HCT116 (cell line): ENCODE measurements at regions not wholly inside any gene's neighbourhood (a gene's known extent, or its start where the extent isn't known, plus 50 kb on each side); places are given as distances from the start of the nearest gene placed in this dataset.

Experiments
- CTCF ChIP-seq, 3 experiments: fragments of 200-600 bp in 1 of 3; sonication (generic) in 1 of 3; IDR thresholded peaks in 2 of 3; conservative IDR thresholded peaks in 1 of 3; 2 replicates each; pipeline ENCODE4 v1.5.1; 2012 to 2017; ENCODE audit warnings: low read depth in 2 of 3, low read length in 2 of 3, antibody characterized with exemption in 1 of 3, borderline replicate concordance in 1 of 3, control low read depth in 1 of 3, mild to moderate bottlenecking in 1 of 3, mixed read lengths in 1 of 3, mixed run types in 1 of 3, moderate library complexity in 1 of 3; ENCODE audit not compliant: insufficient read depth in 1 of 3
- POLR2A ChIP-seq: IDR thresholded peaks from 2 replicates; pipeline ENCODE4 v1.7.0; 2011; ENCODE audit warnings: borderline replicate concordance; ENCODE audit not compliant: insufficient read depth, insufficient read length; ENCODE audit errors: extremely low read depth
- SP1 ChIP-seq: IDR thresholded peaks from 2 replicates; pipeline ENCODE4 v1.6.1; 2012; ENCODE audit warnings: low read depth

- no peak for TF ChIP-seq SP1
- no peak for TF ChIP-seq CTCF (IDR thresholded peaks at IDR 0.05 in 2 of 3, conservative IDR thresholded peaks at IDR 0.05 in 1 of 3; ENCODE audit: borderline replicate concordance in 1 of 3, insufficient read depth in 1 of 3, low read depth in 2 of 3, low read length in 2 of 3)
- TF ChIP-seq POLR2A, result no peak
Observed at GRCh38 chr12:45596366-45596765, 133.1 kb upstream of the ARID2 start.
